Heart left ventricle (tissue), 16 donors: ENCODE measurements at regions not wholly inside any gene's neighbourhood (a gene's known extent, or its start where the extent isn't known, plus 50 kb on each side); places are given as distances from the start of the nearest gene placed in this dataset.

Experiments used
- ATAC-seq, 4 donors: fragments of 200-7000 bp; cut with Tn5 transposase; one replicate each; pipeline ENCODE4 v1.9.1; 2020 to 2022; ENCODE audit warnings: moderate library complexity in 4 of 4, mild to moderate bottlenecking in 3 of 4, moderate number of reproducible peaks in 1 of 4
- DNase-seq, 5 donors: peaks; one replicate each; pipeline ENCODE4 v3.0.0-alpha.2; 2020
- H3K27ac ChIP-seq, 12 donors: fragments of 200-600 bp; sonication (generic) in 4 of 12; one replicate each; pipeline versions ENCODE4 v1.5.0 to v1.8.0; 2016 to 2022; ENCODE audit warnings: mild to moderate bottlenecking in 2 of 12
- H3K27me3 ChIP-seq, 9 donors: fragments of 200-600 bp; sonication (generic) in 2 of 9; one replicate each; pipeline versions ENCODE4 v1.5.1 to v1.8.0; 2016 to 2022; ENCODE audit warnings: mild to moderate bottlenecking in 3 of 9
- H3K36me3 ChIP-seq, 9 donors: fragments of 200-600 bp; sonication (generic) in 2 of 9; one replicate each; pipeline versions ENCODE4 v1.5.0 to v1.8.0; 2018 to 2022; ENCODE audit warnings: mild to moderate bottlenecking in 2 of 9
- H3K4me1 ChIP-seq, 12 donors: fragments of 200-600 bp; sonication (generic) in 4 of 12; one replicate each; pipeline versions ENCODE4 v1.5.0 to v1.8.0; 2016 to 2022; ENCODE audit warnings: mild to moderate bottlenecking in 3 of 12
- H3K4me3 ChIP-seq, 12 donors: fragments of 200-600 bp; sonication (generic) in 4 of 12; one replicate each; pipeline versions ENCODE4 v1.5.0 to v1.8.0; 2017 to 2022; ENCODE audit warnings: mild to moderate bottlenecking in 9 of 12, moderate library complexity in 4 of 12
- H3K9me3 ChIP-seq, 12 donors: fragments of 200-600 bp; sonication (generic) in 4 of 12; one replicate each; pipeline versions ENCODE4 v1.5.0 to v1.8.0; 2016 to 2022; ENCODE audit warnings: mild to moderate bottlenecking in 1 of 12
- CTCF ChIP-seq, 12 donors: fragments of 200-600 bp; sonication (generic) in 4 of 12; IDR thresholded peaks; one replicate each; pipeline versions ENCODE4 v1.5.0 to v1.8.0; 2018 to 2022; ENCODE audit warnings: antibody characterized with exemption in 12 of 12, mild to moderate bottlenecking in 5 of 12
- POLR2A ChIP-seq, 2 donors: fragments of 450-650 bp; IDR thresholded peaks; one replicate each; pipeline ENCODE4 v1.6.1; 2017; ENCODE audit warnings: antibody characterized with exemption in 2 of 2, mild to moderate bottlenecking in 2 of 2, moderate library complexity in 2 of 2
- WGBS, 4 donors: extraction: QIAGEN DNeasy Blood & Tissue Kit in 2 of 4; methylation state at CpG; one replicate each; pipeline versions ENCODE4 v1.1.5 to v1.1.7; 2013 to 2018; 5-methylcytosine and 5-hydroxymethylcytosine counted together
- intact Hi-C, 10 donors: fragments of 100-400 bp; cut with DNase I; formaldehyde crosslinking; loops; one replicate each; pipeline versions ENCODE4 v1.11.1 to v1.14.2; 2022
- donor health status: ischemic (EF 13 %, LVEDD 7.1; RV severe dilation, severe dysfunction).
- donor health status: healthy with polysubstance abuse.
- donor health status: DM: no; HTN: yes; CAD: no.
- donor health status: DM: no; HTN: no; CAD: no.
- donor health status: ischemic (EF 25% LVEDD 6.9; RV normal size, moderate dysfunction).
- donor health status: ischemic (EF 25% LVEDD 5.7; RV mildly dilated, moderate dysfunction).
- donor health status: healthy.
- donor health status: DM: yes; HTN: yes; CAD: no.
- donor health status: ischemic (EF 35%, LVEDD 5.7; RV mildly dilated, moderate dysfunction).
- donor health status: nonischemic (EF 11% LVEDD 7.7; RV severe dilation, severe dysfunction).
- donor health status: DM: yes; HTN: yes; CAD: no.
- donor health status: PGD.
- donor health status: ischemic (EF 29% LVEDD 5.4; RV normal size, mild dysfunction).
- donor health status: nonischemic (EF 23%, LVEDD 6.1; RV moderate dilation, normal function).

GRCh38 chr21:23398726-23399125 is 2208.6 kb downstream of the MRPL39 start:
- Histone ChIP-seq H3K27ac (no peak overlapping the region), H3K27me3 (no peaks in the 10 kb centered on the region), H3K4me1 (no peaks in the 10 kb centered on the region), H3K36me3 (no peaks in the 10 kb centered on the region), H3K9me3 (no peaks in the 10 kb centered on the region), H3K4me3 (no peak overlapping the region)
- ATAC-seq (no peak), DNase-seq (no peak)
- TF ChIP-seq POLR2A (IDR thresholded peaks at IDR 0.05) (no peak), CTCF (IDR thresholded peaks at IDR 0.05) (no peak)
- 42 to 59% (median 46%) methylated on average over 1 of the region's 1 CpG for WGBS, 4 donors
- intact Hi-C loops, result no loop called here

- H3K9me3 ChIP-seq, result no peaks in the 10 kb centered on the region
- no peaks in the 10 kb centered on the region for H3K27me3 ChIP-seq
- no peak overlapping the region for H3K27ac ChIP-seq
- no peak overlapping the region for H3K4me3 ChIP-seq
- TF ChIP-seq CTCF (IDR thresholded peaks at IDR 0.05) (peak in 1 of 12 donors; percentile 8), POLR2A (IDR thresholded peaks at IDR 0.05) (no peak)
- no peaks in the 10 kb centered on the region for H3K36me3 ChIP-seq
- intact Hi-C loops, result no loop called here
- DNase-seq (no peak), ATAC-seq (no peak)
- 83 to 88% (median 86%) methylated on average over 2 of the region's 2 CpGs for WGBS, 4 donors
- H3K4me1 ChIP-seq, result no peaks in the 10 kb centered on the region
Measured at GRCh38 chr21:23394458-23394857, 2212.8 kb downstream of the MRPL39 start.

DNA sequence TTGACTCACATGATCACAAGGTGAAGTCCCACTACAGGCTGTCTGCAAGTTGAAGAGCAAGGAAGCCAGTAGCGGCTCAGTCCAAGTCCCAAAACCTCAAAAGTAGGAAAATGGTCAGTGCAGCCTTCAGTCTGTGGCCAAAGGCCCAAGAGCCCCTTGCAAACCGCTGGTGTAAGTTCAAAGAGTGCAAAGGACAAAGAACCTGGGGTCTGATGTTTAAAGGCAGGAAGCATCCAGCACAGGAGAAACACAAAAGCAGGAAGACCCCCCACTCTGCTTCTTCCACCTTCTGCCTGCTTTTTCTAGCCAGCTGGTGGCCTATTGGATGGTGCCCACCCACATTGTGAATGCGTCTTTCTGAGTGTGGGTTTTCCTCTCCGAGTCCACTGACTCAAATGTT is 2222.6 kb downstream of the MRPL39 start:
- Histone ChIP-seq H3K36me3 (no peaks in the 10 kb centered on the region), H3K27ac (no peak overlapping the region), H3K9me3 (peaks cover 0 to 8% (median 0%) of the 10 kb centered on the region in 12 donors), H3K27me3 (no peaks in the 10 kb centered on the region), H3K4me1 (no peaks in the 10 kb centered on the region), H3K4me3 (no peak overlapping the region)
- intact Hi-C loops, result no loop called here
- DNase-seq (no peak), ATAC-seq (no peak)
- 31 to 47% (median 35%) methylated on average over 4 of the region's 4 CpGs for WGBS, 4 donors
- TF ChIP-seq CTCF (IDR thresholded peaks at IDR 0.05) (no peak), POLR2A (IDR thresholded peaks at IDR 0.05) (no peak)

- H3K4me1 ChIP-seq, result no peaks in the 10 kb centered on the region
- H3K36me3 ChIP-seq, result no peaks in the 10 kb centered on the region
- ATAC-seq, result no peak
- TF ChIP-seq POLR2A (IDR thresholded peaks at IDR 0.05) (no peak), CTCF (IDR thresholded peaks at IDR 0.05) (no peak)
- intact Hi-C loops, result no loop called here
- peaks cover 0 to 6% (median 0%) of the 10 kb centered on the region in 12 donors for H3K9me3 ChIP-seq
- H3K27ac ChIP-seq, result no peak overlapping the region
- no peak for DNase-seq
- H3K4me3 ChIP-seq, result no peak overlapping the region
- H3K27me3 ChIP-seq, result no peaks in the 10 kb centered on the region
- WGBS, 4 donors, result 75 to 83% (median 81%) methylated on average over 4 of the region's 4 CpGs
Measured at GRCh38 chr21:23374155-23374554, 2233.1 kb downstream of the MRPL39 start.
